GM04503 (cell line): ENCODE measurements at regions not wholly inside any gene's neighbourhood (a gene's known extent, or its start where the extent isn't known, plus 50 kb on each side); places are given as distances from the start of the nearest gene placed in this dataset.

Experiments
- DNase-seq: peaks from one replicate; pipeline ENCODE4 v3.0.0-alpha.2; 2012; ENCODE audit warnings: low read depth

GRCh38 chr2:18132697-18133096 lies 254.2 kb downstream of the KCNS3 start:
- no peak for DNase-seq

DNA sequence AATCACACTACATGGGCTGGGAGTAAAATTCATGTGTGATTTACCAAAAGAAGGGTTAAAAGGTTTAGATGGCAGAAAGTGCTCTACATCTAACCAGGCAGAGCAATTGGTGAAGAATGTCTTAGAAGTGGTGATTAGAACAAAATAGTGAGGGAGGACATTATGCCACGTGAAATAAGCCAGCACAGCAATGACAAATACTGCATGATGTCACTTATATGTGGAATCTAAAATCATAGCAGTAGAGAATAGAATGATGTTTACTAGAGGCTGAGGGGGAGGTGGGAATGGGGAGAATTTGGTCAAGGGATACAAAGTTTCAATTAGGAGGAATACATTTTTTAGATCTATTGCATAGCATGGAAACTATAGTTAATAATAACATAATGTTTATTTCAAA lies 253.3 kb downstream of the KCNS3 start:
- no peak for DNase-seq

- DNase-seq = no peak
Observed at GRCh38 chr2:18129348-18129747, 250.9 kb downstream of the KCNS3 start.

DNA sequence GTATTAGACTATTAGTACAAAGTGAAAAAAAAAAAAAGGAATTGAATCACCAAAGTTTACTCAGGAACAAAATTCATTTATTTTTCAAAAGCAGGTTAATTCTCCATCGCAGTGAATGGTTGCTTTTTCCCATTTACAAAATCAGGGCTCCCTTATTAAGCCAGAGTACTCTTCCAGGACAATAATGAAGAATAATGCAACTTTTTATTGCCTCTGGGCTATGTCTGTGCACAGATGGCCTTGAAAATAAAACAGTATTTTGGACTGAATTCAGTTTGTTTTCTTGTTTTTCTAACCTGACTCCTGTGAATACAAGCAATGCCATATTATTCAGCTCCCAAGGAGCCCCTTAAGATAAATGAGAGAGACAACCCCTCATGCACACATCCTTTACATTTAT lies 246.8 kb downstream of the KCNS3 start:
- no peak for DNase-seq

GRCh38 chr2:18124116-18124835 lies 245.8 kb downstream of the KCNS3 start:
- DNase-seq = no peak

GRCh38 chr2:18123577-18123976 lies 245.1 kb downstream of the KCNS3 start:
- no peak for DNase-seq

- DNase-seq = no peak
Observed at GRCh38 chr2:18123211-18123570, 244.7 kb downstream of the KCNS3 start.

DNA sequence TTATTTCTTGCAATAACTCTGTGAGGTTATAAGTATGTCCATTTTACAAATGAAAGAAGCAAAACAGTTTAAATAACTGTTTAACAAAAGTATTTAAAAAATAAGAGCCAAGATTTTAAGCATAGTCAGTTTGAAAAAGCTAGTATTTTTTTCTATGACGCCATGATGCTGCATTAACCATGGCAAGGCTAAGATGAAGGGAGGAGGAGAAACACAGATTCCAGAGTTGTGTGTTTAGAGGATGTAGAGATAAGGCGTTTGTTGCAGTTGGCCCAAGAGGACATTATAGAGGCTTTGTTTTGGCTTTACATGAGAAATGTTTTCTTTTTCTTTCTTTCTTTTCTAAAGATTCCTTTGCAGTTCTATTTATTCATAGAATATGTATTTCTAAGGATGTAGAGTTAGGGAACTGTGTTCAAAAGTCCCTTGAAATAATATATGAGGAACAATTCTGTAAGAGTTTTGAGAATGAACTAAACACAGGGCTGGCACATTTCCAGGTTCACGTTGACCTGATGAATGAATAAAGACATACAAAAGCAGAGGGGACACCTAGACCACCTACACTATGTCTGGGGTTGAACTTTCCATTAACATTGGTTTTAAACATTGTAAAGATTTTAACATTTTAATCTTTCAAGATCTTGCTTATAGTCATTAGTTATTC lies 244.2 kb downstream of the KCNS3 start:
- no peak for DNase-seq

DNA sequence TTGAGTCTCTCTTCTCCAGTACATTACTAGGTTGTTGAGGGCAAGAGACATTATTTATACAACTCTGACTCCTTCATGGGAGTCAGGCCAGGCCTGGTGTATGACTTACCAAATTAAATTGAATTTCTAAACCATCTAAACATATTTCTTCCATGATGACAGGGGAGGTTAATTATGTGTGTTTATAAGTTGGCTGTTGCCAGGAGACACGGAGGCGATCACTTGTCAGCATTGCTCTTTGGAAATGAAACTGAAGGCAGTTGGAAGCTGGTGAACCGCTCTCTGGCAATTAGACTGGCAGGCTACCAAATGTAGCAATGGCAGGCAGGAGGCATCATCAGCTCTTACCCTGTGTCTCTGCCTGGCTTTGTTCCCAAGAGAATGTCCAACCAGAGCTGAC lies 241.4 kb downstream of the KCNS3 start:
- DNase-seq = peak; percentile 95

DNA sequence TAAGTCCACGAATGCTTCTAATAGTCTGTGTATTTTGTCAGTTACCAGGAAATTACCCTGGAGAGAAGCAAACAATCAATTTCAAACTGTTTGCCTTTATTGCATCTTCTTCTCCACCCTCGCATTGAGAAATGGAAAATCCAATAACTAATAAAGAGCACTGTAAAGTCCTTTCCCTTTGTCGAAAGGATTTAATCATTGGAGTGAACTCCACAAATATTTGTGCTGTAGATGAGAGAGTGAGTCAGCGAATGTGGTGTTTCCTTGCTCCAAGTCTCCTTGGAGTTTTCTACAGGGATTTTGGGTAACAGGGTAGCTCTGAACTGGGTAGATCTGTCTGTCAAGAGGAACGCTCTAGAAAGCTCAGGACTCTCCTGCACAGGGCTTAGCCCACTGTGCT lies 240.2 kb downstream of the KCNS3 start:
- DNase-seq = peak; percentile 46

- no peak for DNase-seq
Observed at GRCh38 chr2:18117592-18117991, 239.1 kb downstream of the KCNS3 start.

GRCh38 chr2:18110222-18110621 lies 231.8 kb downstream of the KCNS3 start:
- no peak for DNase-seq

DNA sequence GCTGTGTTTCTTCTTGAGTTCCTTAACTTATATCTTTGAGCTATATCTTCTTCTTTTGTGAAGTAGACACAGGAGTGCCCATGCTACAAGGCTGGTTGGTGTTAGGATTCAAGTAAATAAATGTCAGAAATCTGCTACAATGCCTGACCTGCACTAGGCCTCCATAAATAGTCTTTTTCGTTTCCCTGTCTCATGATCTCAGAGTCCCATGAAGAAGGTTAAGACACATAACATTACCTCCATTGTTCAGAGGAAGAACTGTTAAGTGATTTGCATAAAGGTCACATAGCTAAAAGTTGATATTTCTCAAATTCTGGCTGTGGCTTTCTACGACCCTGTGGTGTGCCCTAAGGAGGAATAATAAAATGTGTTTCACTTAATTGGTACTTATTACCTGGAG lies 228.4 kb downstream of the KCNS3 start:
- no peak for DNase-seq

DNA sequence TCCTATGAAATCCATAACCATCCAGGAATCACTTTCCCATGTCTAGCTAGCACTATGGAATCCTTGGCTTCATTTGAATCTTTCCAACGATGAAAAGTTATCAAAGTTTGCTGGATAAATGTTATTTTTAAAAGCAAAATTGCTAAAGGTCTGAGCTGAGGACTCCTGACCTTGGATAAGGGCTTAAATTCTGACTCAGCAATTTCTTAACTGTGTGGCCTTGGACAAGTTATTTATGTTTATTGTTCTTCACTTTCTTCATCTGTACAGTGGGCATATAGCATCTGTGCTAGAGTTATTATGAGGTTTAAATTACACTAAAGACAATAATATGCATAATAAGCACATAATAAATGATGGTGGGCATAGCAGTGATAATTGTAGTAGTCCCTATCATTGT lies 227.5 kb downstream of the KCNS3 start:
- DNase-seq = no peak

DNA sequence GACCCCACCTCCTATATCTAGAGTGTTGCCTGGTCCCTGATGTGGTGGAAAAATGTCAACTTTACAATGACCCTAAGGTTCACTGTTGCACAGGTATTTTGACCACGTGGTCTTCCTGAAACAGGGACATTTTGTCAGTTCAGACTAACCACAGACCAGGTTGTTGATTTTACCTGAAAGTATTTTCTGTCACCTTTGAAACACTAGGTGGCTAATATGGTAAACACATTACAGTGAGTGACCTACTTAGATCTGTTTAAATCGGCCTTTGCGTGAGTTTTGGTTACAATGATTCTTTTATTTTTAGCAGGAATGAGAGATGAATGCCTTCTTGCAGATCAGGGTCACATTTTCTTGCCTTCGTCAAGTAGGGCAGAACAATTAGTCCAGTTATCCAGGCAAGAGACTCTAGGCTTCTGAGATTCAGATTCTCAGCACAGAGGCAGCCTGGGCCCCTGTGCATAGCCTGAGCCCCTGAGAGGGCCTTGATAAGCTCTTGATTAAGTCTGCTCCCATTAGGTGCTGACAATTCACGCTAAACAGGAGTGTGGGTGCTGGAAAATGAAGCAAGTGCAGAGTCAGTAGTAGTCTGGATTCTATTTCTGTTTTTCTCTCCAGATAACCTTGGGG lies 226.2 kb downstream of the KCNS3 start:
- no peak for DNase-seq

DNA sequence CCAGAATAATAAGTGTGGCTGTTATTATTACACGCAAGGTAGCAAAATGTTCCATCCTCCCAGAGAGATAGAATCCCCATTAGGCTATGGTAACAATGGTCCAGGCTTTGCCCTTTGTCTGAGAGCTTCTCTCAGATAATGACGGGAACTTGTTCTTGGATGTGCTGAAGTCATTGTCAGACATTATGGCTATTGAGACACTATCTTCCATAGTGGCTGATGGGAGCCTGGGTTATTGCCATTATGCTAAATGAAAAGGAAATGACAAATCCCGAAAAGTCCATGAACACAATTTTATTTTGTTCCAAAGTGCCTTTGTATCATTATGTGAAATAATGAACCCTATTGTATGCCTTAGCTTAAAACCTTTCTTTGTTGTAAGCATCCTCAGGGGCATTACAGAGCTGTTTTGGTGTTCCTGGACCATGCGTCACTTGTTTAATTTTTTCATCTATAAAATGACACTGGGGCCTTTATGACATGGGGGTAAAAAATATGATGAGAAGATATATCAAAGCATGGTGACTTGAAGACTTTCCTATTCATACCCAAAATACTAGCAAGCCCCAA lies 218.5 kb downstream of the KCNS3 start:
- DNase-seq = no peak

DNA sequence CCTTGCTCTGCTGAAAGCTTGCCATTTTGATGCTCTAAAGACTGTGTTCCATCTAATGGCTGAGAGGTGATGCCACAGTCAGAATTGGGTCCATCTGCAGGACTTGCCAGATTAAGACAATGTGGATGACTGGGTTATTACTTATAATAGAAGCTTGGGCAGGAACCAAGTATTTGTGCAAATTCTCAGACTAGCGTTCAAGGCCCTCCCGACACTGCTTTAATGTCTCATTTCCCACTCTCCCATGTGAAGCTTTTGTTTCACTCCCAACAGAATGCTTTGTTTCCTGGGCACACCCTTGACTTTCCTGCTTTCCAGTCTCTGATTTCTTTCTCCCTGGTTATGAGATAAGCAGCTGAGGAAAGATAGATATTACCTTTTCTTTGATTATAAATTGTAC lies 215.8 kb downstream of the KCNS3 start:
- no peak for DNase-seq

DNA sequence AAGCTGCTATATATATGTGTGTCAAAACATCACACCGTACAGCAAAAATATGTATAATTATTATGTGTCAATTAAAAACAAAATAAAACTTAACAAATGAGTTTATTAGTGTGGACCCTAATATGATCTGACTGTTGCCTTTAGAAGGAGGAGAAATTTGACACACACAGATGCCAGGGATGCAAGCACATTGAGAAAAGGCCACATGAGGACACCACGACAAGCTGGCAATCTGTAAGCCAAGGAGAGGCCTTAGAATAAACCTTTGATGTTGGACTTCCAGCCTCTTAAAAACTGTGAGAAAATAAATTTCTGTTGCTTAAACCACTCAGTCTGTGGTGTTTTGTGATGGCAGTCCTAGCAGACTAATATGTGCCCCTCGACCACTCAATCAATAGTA lies 214.7 kb downstream of the KCNS3 start:
- DNase-seq = no peak

DNA sequence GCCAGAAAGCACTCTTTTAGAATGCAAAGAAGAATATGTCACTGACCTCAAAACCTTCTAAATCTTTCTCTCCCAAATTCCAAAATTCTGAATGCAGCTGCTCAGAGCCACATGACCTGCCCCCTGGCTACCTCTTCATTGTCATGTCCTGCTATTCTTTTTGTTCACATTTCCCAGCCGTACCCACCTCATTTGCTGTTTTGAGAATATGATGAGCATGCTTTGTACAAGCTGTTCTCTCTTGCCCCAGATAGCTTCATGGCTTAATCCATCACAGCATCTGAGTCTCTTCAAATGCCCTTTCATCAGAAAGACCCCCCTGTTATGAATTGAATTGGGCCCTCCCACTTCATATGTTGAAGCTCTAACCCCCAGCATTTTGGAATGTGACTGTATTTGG lies 214.3 kb downstream of the KCNS3 start:
- DNase-seq = no peak

GRCh38 chr2:18085593-18085992 lies 207.1 kb downstream of the KCNS3 start:
- no peak for DNase-seq

- no peak for DNase-seq
Observed at GRCh38 chr2:18084376-18084775, 205.9 kb downstream of the KCNS3 start.

- DNase-seq = no peak
Observed at GRCh38 chr2:18083806-18084205, 205.3 kb downstream of the KCNS3 start.

DNA sequence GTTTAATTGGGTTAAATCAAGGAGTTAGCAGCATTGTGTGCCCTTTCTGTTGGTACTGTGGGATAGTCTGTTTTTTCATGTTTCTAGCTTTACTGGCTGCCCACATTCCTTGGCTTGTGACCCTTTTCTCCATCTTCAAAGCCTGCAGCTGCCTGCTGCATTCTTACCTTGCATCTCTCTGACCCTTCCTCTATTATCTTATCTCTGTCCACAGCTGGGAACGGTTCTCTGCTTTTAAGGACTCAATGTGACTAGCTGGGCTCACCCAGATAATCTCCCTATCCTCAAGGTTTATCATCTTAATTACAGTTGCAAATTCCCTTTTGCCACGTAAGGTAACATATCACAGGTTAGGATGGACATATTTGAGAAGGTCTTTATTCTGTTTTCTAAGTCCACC lies 199.7 kb downstream of the KCNS3 start:
- no peak for DNase-seq
